Kidney (tissue), 13 donors: ENCODE measurements at regions not wholly inside any gene's neighbourhood (a gene's known extent, or its start where the extent isn't known, plus 50 kb on each side); places are given as distances from the start of the nearest gene placed in this dataset.

Experiments
- DNase-seq, 5 donors: peaks; one replicate each; pipeline ENCODE4 v3.0.0-alpha.2; 2013 to 2020
- FAIRE-seq: peaks from 2 replicates; lab custom pipeline; 2012; peaks lifted over from hg19 to GRCh38; lab: Jason Lieb, UNC
- H3K27ac ChIP-seq, 2 donors: one replicate each; pipeline ENCODE4 v1.7.0; 2013; ENCODE audit warnings: low read depth in 2 of 2, low read length in 2 of 2, inconsistent platforms in 1 of 2
- H3K27me3 ChIP-seq: one replicate; pipeline ENCODE4 v1.7.1; 2013; ENCODE audit warnings: low read length, inconsistent platforms; ENCODE audit not compliant: control insufficient read depth, insufficient read depth
- H3K36me3 ChIP-seq, 3 donors: one replicate each; pipeline versions ENCODE4 v1.7.0 to v1.7.1; 2013; ENCODE audit warnings: low read length in 3 of 3, control low read depth in 1 of 3, inconsistent platforms in 1 of 3; ENCODE audit not compliant: insufficient read depth in 3 of 3, control insufficient read depth in 2 of 3
- H3K4me1 ChIP-seq, 3 donors: one replicate each; pipeline versions ENCODE4 v1.7.0 to v1.7.1; 2013; ENCODE audit warnings: low read length in 3 of 3, inconsistent platforms in 1 of 3, low read depth in 1 of 3; ENCODE audit not compliant: control insufficient read depth in 2 of 3, insufficient read depth in 2 of 3
- H3K4me3 ChIP-seq, 3 donors: one replicate each; pipeline versions ENCODE4 v1.7.0 to v1.8.1; 2013; ENCODE audit warnings: low read length in 3 of 3, control low read depth in 1 of 3, inconsistent platforms in 1 of 3
- H3K9ac ChIP-seq, 3 donors: one replicate each; pipeline versions ENCODE4 v1.7.0 to v1.7.1; 2013; ENCODE audit warnings: low read length in 3 of 3, control low read depth in 1 of 3, inconsistent platforms in 1 of 3
- H3K9me3 ChIP-seq, 3 donors: one replicate each; pipeline versions ENCODE4 v1.7.0 to v1.7.1; 2013; ENCODE audit warnings: low read length in 3 of 3, control low read depth in 1 of 3, inconsistent platforms in 1 of 3; ENCODE audit not compliant: control insufficient read depth in 2 of 3, insufficient read depth in 1 of 3
- intact Hi-C: fragments of 100-400 bp; cut with DNase I; formaldehyde crosslinking; loops from one replicate; pipeline ENCODE4 v1.11.1; 2022
- TF ChIP-seq, protein P1 (sequence below): IDR thresholded peaks from 3 replicates; pipeline ENCODE4 v1.5.1; 2012; ENCODE audit warnings: mild to moderate bottlenecking, moderate library complexity, borderline replicate concordance; ENCODE audit not compliant: insufficient read depth; ENCODE audit errors: extremely low read depth
- donor health status: control.
- donor health status: control.
- donor health status: control.
- donor health status: control.
- donor health status: control.
- donor health status: DM: yes; HTN: yes; CAD: no.
- donor health status: Normal renal cell carcinoma (clear cell type).

DNA sequence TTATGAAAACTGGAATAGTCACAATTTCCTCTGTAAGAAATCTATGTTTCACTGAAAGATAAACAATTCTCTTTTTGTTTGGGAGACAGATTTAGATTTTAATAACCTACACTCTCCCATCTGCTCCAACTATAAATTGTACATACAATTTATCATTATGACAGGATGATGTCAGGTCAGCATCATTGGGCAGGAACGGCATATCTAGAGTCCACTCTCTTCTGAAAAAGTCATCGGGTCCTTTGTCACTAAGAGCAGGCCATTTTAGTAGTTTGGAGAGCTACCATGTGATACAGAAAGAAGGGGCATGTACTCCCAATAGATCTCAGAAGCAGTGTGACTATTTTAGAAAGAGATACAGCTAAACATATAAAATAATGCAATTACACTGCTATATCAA, 180.8 kb upstream of the ARGLU1 start:
- TF ChIP-seq, protein P1, sequence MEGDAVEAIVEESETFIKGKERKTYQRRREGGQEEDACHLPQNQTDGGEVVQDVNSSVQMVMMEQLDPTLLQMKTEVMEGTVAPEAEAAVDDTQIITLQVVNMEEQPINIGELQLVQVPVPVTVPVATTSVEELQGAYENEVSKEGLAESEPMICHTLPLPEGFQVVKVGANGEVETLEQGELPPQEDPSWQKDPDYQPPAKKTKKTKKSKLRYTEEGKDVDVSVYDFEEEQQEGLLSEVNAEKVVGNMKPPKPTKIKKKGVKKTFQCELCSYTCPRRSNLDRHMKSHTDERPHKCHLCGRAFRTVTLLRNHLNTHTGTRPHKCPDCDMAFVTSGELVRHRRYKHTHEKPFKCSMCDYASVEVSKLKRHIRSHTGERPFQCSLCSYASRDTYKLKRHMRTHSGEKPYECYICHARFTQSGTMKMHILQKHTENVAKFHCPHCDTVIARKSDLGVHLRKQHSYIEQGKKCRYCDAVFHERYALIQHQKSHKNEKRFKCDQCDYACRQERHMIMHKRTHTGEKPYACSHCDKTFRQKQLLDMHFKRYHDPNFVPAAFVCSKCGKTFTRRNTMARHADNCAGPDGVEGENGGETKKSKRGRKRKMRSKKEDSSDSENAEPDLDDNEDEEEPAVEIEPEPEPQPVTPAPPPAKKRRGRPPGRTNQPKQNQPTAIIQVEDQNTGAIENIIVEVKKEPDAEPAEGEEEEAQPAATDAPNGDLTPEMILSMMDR, result no peak
- no peak overlapping the region for H3K4me3 ChIP-seq
- DNase-seq, result no peak
- FAIRE-seq, result no peak
- H3K4me1 ChIP-seq, result peaks cover 0 to 2% (median 0%) of the 10 kb centered on the region in 3 donors
- no peak overlapping the region for H3K27ac ChIP-seq
- intact Hi-C loops, result no loop called here
- peaks cover 0 to 4% (median 0%) of the 10 kb centered on the region in 3 donors for H3K9me3 ChIP-seq
- no peak overlapping the region for H3K9ac ChIP-seq
- no peaks in the 10 kb centered on the region for H3K27me3 ChIP-seq
- no peaks in the 10 kb centered on the region for H3K36me3 ChIP-seq

DNA sequence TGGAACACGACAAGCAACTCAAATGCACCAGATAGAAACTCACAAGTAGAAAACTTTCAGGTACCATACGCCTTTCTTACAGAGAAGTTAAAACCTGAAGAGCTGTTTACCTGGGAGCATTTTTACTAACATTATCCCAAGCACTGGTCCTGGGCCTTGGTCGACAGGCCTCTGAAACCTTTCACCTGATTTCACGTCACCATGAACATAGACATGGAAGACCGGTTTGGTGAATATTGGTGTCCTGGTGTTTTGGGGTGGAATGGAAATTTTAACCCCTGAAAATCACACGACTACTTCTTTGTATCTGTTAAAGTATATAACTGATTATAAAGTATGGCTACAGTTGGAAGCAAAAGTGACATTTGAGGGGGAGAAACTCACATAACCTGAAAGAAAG, 176.6 kb upstream of the ARGLU1 start:
- no peak for FAIRE-seq
- DNase-seq, result no peak
- Histone ChIP-seq H3K4me3 (no peak overlapping the region), H3K9ac (no peak overlapping the region), H3K27me3 (no peaks in the 10 kb centered on the region), H3K27ac (no peak overlapping the region), H3K9me3 (peaks cover 0 to 4% (median 0%) of the 10 kb centered on the region in 3 donors), H3K36me3 (no peaks in the 10 kb centered on the region), H3K4me1 (no peaks in the 10 kb centered on the region)
- TF ChIP-seq, protein P1, result no peak
- intact Hi-C loops, result no loop called here

DNA sequence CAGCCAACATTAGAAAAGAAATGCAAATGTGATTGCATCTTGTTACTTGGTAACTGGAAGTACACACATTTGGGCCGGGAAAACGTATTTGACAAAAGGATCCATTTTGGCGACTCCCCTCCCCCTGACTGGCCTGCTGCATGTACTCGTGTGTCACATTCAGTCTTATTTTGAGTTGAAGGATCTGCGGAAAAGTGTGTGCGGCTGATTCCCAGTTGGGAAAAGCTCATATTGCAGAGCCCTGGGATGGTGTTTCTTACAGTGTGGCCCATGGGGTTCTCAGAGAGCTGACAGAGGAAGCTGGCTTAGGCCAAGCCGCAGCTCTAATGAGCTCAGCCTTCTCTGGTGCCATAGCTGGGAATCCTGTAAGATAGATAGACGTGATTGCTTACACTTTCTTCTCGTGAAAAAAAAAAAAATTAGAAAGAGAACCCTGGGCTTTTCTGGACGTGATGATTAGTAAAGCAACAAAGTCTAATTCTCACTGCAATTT, 170.3 kb upstream of the ARGLU1 start:
- intact Hi-C loops, result no loop called here
- Histone ChIP-seq H3K36me3 (no peaks in the 10 kb centered on the region), H3K27me3 (no peaks in the 10 kb centered on the region), H3K4me3 (no peak overlapping the region), H3K27ac (no peak overlapping the region), H3K4me1 (no peaks in the 10 kb centered on the region), H3K9ac (no peak overlapping the region), H3K9me3 (no peaks in the 10 kb centered on the region)
- DNase-seq (no peak), FAIRE-seq (no peak)
- TF ChIP-seq, protein P1, result no peak

DNA sequence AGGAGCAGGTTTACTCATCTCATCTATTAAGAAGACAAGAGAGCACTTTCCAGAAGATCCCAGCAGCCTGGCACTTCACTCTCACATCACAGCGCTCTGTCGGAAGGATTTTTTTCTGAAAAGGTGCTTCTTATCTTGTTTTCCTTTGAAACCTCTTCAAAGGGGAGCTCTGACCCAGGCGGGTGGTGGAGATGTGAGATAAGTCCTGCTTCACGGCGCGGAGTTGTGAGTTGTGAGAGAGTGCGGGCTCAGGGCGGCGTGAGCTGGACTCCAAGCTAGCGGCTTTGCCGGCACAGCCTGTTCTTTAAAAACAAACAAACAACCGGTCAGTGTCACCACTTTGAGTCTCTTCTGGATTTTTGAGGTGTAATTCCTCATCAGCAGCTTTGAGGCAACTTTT, 169.0 kb upstream of the ARGLU1 start:
- FAIRE-seq, result no peak
- Histone ChIP-seq H3K4me1 (no peaks in the 10 kb centered on the region), H3K36me3 (no peaks in the 10 kb centered on the region), H3K9me3 (no peaks in the 10 kb centered on the region), H3K27me3 (no peaks in the 10 kb centered on the region), H3K9ac (no peak overlapping the region), H3K27ac (no peak overlapping the region), H3K4me3 (no peak overlapping the region)
- TF ChIP-seq, protein P1, result no peak
- intact Hi-C loops, result no loop called here
- no peak for DNase-seq
